ENCODE measurements at regions not wholly inside any gene's neighbourhood (a gene's known extent, or its start where the extent isn't known, plus 50 kb on each side); places are given as distances from the start of the nearest gene placed in this dataset.

DNA sequence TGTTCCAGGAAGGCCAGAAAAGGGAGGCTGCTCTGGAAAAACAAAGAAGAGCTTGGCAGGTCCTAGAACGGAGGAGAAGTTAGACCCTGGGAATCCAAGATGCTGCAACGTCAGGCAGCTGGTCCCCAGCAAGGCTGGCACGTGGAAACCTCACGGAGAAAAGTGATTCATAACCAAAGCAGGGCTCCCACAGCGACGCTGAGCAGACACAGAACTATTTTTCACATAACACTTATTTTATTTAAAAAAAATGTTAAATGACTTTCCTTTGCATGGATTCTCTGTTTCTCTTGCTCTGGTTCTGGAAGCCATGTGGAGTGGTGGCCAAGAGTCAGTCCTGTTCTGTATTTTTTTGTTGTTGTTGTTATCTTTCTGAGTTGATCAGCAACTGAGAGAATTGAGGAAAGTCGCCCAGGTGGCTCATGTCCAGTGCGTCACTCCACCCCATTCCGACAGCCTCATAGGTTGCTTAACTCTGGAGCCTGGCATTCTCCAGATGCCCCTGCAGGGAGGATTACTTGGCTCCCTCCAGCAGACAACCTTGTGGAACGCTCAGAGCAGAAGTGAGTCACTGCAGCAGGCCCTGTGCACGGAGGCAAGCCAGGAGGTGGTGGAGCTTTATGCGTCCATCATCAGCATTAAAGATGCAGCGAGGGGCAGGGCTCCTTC, 229.9 kb upstream of the HDAC4 start:
- DNase-seq (ENCODE audit: low read depth, low spot score): peak; percentile 59
- Histone ChIP-seq H3K36me3 (ENCODE audit: control insufficient read depth in 2 of 2, extremely low read depth in 1 of 2, insufficient read depth in 2 of 2, low read length in 2 of 2) (no peaks in the 10 kb centered on the region), H3K9me1 (ENCODE audit: control insufficient read depth, extremely low read depth, insufficient read depth, low read length) (no peaks in the 10 kb centered on the region), H3K4me1 (ENCODE audit: control insufficient read depth, extremely low read depth, insufficient read depth, low read length) (peaks cover 10% of the 10 kb centered on the region), H3K79me2 (ENCODE audit: control insufficient read depth, insufficient read depth, low read length) (no peaks in the 10 kb centered on the region), H3K9ac (ENCODE audit: control insufficient read depth, extremely low read depth, insufficient read depth, low read length) (no peak overlapping the region), H3K27me3 (ENCODE audit: control insufficient read depth, extremely low read depth, insufficient read depth, low read length) (no peaks in the 10 kb centered on the region), H4K20me1 (ENCODE audit: control insufficient read depth, extremely low read depth, insufficient read depth, low read length) (no peaks in the 10 kb centered on the region), H3K9me3 (ENCODE audit: control insufficient read depth, low read depth, low read length) (no peaks in the 10 kb centered on the region), H3K4me2 (ENCODE audit: control insufficient read depth, extremely low read depth, insufficient read depth, low read depth, low read length) (peak overlapping the region; percentile 32), H3K4me3 (ENCODE audit: control insufficient read depth in 2 of 3, extremely low read depth in 1 of 3, insufficient read depth in 2 of 3, low read depth in 1 of 3, low read length in 3 of 3) (no peak overlapping the region), H3K27ac (ENCODE audit: control insufficient read depth, insufficient read depth, low read length) (peak overlapping the region; percentile 20), H2AFZ (ENCODE audit: control insufficient read depth, low read length) (no peak overlapping the region)
- dilution Hi-C loops (cut with MboI; ENCODE audit: extremely low pct_ligation_motif_present, low sequenced_read_pairs): no loop called here
- FAIRE-seq: peak; percentile 98
- TF ChIP-seq EZH2 (IDR thresholded peaks at IDR 0.05; ENCODE audit: low read length): no peak
- TF ChIP-seq, protein P1, sequence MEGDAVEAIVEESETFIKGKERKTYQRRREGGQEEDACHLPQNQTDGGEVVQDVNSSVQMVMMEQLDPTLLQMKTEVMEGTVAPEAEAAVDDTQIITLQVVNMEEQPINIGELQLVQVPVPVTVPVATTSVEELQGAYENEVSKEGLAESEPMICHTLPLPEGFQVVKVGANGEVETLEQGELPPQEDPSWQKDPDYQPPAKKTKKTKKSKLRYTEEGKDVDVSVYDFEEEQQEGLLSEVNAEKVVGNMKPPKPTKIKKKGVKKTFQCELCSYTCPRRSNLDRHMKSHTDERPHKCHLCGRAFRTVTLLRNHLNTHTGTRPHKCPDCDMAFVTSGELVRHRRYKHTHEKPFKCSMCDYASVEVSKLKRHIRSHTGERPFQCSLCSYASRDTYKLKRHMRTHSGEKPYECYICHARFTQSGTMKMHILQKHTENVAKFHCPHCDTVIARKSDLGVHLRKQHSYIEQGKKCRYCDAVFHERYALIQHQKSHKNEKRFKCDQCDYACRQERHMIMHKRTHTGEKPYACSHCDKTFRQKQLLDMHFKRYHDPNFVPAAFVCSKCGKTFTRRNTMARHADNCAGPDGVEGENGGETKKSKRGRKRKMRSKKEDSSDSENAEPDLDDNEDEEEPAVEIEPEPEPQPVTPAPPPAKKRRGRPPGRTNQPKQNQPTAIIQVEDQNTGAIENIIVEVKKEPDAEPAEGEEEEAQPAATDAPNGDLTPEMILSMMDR (optimal IDR thresholded peaks at IDR 0.05 in 1 of 3, IDR thresholded peaks at IDR 0.05 in 1 of 3, conservative IDR thresholded peaks at IDR 0.05 in 1 of 3; ENCODE audit: extremely low read depth in 1 of 3, insufficient read depth in 2 of 3, low read length in 3 of 3): no peak

DNA sequence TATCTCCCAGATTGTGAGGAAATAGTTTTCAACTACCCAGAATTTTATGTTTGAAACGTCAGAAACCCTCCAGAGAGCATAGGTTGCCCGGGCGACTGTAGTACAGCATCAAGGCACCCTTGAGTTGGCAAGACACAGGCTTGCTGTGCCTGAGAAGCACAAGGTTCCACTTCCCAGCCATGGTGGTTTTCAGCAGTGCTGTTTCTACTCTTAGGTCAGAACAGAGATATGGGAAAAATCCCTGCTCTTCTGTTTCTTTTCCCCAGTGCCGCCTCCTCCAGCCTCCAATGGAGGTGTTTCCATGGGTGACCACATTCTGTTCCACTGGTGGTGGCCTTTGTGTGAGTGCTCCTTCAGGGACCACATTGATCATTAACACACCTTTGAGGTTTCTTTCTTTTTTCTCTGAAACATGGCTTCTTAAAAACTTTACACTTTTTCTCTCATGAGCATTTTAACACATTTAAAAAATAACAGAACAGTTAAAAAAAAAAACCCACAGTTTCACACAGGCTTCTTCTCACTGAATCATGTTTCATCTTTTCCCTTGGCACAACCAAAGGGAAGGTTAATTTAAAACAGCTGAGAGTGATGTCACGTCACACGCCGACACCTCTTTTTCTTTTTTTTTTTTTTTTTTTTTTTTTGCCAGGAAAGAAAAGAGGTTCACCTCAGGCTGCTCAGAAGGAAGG, 229.3 kb upstream of the HDAC4 start:
- TF ChIP-seq EZH2 (IDR thresholded peaks at IDR 0.05; ENCODE audit: low read length): no peak
- TF ChIP-seq, protein P1 (optimal IDR thresholded peaks at IDR 0.05 in 1 of 3, IDR thresholded peaks at IDR 0.05 in 1 of 3, conservative IDR thresholded peaks at IDR 0.05 in 1 of 3; ENCODE audit: extremely low read depth in 1 of 3, insufficient read depth in 2 of 3, low read length in 3 of 3): no peak
- Histone ChIP-seq H3K9me1 (ENCODE audit: control insufficient read depth, extremely low read depth, insufficient read depth, low read length) (no peaks in the 10 kb centered on the region), H3K9ac (ENCODE audit: control insufficient read depth, extremely low read depth, insufficient read depth, low read length) (no peak overlapping the region), H3K9me3 (ENCODE audit: control insufficient read depth, low read depth, low read length) (no peaks in the 10 kb centered on the region), H3K4me1 (ENCODE audit: control insufficient read depth, extremely low read depth, insufficient read depth, low read length) (peaks cover 10% of the 10 kb centered on the region), H2AFZ (ENCODE audit: control insufficient read depth, low read length) (no peak overlapping the region), H3K4me2 (ENCODE audit: control insufficient read depth, extremely low read depth, insufficient read depth, low read depth, low read length) (peak overlapping the region; percentile 32), H3K79me2 (ENCODE audit: control insufficient read depth, insufficient read depth, low read length) (no peaks in the 10 kb centered on the region), H3K36me3 (ENCODE audit: control insufficient read depth in 2 of 2, extremely low read depth in 1 of 2, insufficient read depth in 2 of 2, low read length in 2 of 2) (no peaks in the 10 kb centered on the region), H3K4me3 (ENCODE audit: control insufficient read depth in 2 of 3, extremely low read depth in 1 of 3, insufficient read depth in 2 of 3, low read depth in 1 of 3, low read length in 3 of 3) (no peak overlapping the region), H4K20me1 (ENCODE audit: control insufficient read depth, extremely low read depth, insufficient read depth, low read length) (no peaks in the 10 kb centered on the region), H3K27me3 (ENCODE audit: control insufficient read depth, extremely low read depth, insufficient read depth, low read length) (no peaks in the 10 kb centered on the region), H3K27ac (ENCODE audit: control insufficient read depth, insufficient read depth, low read length) (no peak overlapping the region)
- FAIRE-seq (no peak), DNase-seq (ENCODE audit: low read depth, low spot score) (no peak)
- dilution Hi-C loops (cut with MboI; ENCODE audit: extremely low pct_ligation_motif_present, low sequenced_read_pairs): no loop called here

Data from keratinocyte (primary cell).